WTC11 (cell line): ENCODE measurements at regions not wholly inside any gene's neighbourhood (a gene's known extent, or its start where the extent isn't known, plus 50 kb on each side); places are given as distances from the start of the nearest gene placed in this dataset.

Experiments
- EMX1 ChIP-seq: fragments of 250-450 bp; sonication (Bioruptor Pico); IDR thresholded peaks from 2 replicates; pipeline ENCODE4 v1.8.0; 2021; ENCODE audit warnings: mild to moderate bottlenecking
- ZNF671 ChIP-seq: fragments of 250-450 bp; sonication (Bioruptor Pico); IDR thresholded peaks from 2 replicates; pipeline ENCODE4 v1.8.0; 2021; ENCODE audit warnings: mild to moderate bottlenecking
- TF ChIP-seq, protein P1 (sequence below): fragments of 200-600 bp; IDR thresholded peaks from 2 replicates; pipeline ENCODE4 v1.8.0; 2022; ENCODE audit warnings: antibody characterized with exemption

DNA sequence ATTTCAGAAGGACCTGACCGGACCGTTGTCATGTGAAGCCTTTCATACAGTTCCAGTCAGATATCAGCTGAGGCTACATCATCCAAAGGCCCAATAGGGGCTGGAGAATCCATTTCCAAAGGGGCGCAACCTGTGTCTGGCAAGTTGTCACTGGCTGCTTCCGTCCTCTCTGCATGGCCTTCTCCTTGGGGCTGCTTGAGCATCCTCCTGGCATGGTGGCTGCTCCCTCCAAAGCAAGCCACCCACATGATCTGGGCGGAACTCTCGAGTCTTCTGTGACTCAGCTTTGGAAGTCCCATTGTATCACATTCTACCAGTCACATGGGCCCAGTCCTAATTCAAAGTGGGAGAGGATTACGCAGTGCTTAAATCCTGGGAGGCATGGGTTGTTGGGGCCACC, 207.0 kb upstream of the SHH start:
- no peak for TF ChIP-seq ZNF671 (CRISPR knock-in tag)
- TF ChIP-seq, protein P1, sequence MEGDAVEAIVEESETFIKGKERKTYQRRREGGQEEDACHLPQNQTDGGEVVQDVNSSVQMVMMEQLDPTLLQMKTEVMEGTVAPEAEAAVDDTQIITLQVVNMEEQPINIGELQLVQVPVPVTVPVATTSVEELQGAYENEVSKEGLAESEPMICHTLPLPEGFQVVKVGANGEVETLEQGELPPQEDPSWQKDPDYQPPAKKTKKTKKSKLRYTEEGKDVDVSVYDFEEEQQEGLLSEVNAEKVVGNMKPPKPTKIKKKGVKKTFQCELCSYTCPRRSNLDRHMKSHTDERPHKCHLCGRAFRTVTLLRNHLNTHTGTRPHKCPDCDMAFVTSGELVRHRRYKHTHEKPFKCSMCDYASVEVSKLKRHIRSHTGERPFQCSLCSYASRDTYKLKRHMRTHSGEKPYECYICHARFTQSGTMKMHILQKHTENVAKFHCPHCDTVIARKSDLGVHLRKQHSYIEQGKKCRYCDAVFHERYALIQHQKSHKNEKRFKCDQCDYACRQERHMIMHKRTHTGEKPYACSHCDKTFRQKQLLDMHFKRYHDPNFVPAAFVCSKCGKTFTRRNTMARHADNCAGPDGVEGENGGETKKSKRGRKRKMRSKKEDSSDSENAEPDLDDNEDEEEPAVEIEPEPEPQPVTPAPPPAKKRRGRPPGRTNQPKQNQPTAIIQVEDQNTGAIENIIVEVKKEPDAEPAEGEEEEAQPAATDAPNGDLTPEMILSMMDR, result no peak
- TF ChIP-seq EMX1, result no peak
